NCI-H187 (cell line): ENCODE measurements at regions not wholly inside any gene's neighbourhood (a gene's known extent, or its start where the extent isn't known, plus 50 kb on each side); places are given as distances from the start of the nearest gene placed in this dataset.
"Not testable (repeated sequence)": the region's sequence is repeated elsewhere in the genome, so short reads cannot be mapped to it uniquely, and the experiment has no call there.

Experiments
- DNase-seq, 2 experiments: peaks; one replicate each; lab custom pipeline; 2025; lab: John Stamatoyannopoulos, UW

DNA sequence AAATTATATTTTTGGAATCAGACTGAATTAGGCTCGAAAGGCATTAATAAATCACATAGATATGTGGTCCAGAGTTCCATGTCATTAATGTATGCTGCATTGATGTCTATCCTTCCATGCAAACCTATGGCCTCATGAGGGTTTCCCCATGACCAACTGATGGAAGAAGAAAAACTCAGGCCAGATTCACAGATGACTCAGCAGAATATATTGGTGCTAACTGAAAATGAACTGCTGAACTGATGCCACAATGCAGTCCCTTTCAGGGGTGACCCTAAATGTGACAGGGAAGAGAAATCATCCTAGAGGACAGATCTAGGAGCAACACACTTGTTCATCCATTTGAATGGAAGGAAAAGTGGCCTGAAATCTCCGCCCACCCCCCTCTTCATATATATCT is 110.5 kb upstream of the KCND3 start:
- no peak for DNase-seq

DNA sequence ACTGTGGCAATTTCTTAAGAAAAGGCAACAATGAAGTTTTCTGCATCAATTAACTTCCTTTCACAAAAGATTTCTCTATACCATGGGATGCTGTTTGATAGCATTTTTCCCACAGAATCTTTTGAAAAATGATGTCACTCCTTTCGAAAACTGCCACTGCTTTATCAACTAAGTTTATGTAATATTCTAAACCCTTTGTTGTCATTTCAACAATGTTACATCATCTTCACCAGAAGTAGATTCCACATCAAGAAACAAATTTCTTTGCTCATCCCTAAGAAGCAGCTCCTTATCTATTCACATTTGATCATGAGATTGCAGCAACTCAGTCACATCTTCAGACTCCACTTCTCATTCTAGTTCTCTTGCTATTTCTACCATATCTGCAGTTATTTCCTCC is 116.1 kb upstream of the KCND3 start:
- DNase-seq: no peak

- DNase-seq: no peak
Observed at GRCh38 chr1:112110031-112110430, 120.6 kb upstream of the KCND3 start.

GRCh38 chr1:112111734-112112133 is 122.3 kb upstream of the KCND3 start:
- no peak for DNase-seq

DNA sequence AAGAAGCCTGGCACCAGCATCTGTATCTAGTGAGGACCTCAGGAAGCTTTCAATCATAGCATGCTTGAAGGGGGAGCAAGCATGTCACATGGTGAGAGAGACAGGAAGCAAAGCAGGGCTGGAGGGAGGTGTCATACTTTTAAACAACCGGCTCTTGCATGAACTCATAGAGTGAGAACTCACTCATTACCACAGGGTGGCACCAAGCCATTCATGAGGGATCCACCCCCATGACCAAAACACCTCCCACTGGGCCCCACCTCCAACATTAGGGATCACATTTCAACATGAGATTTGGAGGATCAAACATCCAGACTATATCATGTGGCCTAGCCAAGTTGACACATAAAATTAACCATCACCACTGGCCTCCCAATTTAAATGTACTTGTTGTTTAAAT is 125.1 kb upstream of the KCND3 start:
- no peak for DNase-seq

DNA sequence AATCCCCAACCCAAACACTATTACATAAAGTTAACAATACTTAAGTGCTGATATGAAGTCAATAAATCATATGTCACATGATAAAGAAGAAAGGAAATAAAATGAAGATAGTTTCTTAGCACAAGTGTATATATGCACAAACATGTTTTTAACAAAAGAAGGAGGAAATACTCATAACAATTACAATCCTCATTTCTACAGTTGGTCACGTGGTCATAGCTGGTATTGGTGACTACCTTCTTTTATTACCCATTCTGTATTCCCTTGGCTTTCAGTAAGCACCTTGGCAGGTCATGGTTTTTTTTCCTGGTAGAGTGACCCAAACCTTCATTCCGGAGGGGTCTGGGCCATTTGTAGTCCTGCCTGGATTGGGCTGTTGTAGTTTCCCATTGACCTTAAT is 137.1 kb upstream of the KCND3 start:
- DNase-seq: no peak

DNA sequence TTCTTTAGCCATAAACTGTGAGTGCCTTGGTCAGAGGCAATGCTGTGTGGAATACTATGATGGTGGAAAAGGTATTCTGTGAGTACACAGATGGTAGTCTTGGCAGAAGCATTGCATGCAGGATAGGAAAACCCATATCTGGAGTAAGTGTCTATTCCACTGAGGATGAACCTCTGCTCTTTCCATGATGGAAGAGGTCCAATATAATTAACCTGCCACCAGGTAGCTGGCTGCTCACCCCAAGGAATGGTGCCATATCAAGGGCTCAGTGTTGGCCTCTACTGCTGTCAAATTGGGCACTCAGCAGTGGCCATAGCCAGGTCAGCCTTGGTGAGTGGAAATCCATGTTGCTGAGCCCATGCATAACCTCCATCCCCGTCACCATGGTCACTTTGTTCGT is 138.1 kb upstream of the KCND3 start:
- DNase-seq: not testable (repeated sequence)

DNA sequence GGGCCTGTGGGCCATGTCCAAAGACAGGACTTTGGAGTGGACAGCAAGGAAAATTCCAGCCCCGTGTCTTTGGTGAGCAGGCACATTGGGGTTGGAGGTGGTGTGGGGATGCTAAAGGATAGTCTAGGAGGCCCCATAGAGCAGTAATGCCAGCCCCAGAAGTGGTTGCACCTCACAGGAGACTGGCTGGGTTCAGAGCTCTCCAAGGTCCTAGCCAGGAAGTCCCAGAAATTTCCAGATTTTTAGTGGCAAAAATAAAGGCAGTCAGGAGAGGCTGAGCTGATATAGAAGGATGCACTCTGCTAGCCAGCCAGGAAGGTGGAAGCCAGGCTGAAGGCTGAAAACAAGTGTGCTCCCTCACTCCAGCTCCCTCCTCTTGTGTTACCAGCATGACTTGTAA is 144.0 kb upstream of the KCND3 start:
- no peak for DNase-seq

DNA sequence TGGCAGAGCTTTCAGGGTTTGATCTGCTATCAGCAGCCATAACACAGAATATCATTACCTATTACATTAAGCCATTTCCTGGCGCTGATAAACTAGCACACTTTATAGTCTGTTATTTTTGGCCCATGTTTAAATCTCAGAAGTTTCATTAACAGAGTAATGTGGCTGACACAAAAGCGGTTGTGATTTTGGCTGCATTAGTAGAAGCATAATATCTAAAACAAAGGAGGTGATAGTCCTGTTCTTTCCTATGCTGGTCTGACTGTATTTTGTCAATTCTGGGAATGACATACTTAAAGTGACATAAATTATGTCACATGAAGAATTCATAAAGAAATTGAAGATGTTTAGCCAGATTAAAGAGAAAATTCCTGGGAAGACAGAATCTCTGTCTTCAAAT is 151.3 kb upstream of the KCND3 start:
- no peak for DNase-seq

- DNase-seq: no peak
Observed at GRCh38 chr1:112141301-112141700, 151.8 kb upstream of the KCND3 start.

- DNase-seq: no peak
Observed at GRCh38 chr1:112141923-112142322, 152.5 kb upstream of the KCND3 start.

DNA sequence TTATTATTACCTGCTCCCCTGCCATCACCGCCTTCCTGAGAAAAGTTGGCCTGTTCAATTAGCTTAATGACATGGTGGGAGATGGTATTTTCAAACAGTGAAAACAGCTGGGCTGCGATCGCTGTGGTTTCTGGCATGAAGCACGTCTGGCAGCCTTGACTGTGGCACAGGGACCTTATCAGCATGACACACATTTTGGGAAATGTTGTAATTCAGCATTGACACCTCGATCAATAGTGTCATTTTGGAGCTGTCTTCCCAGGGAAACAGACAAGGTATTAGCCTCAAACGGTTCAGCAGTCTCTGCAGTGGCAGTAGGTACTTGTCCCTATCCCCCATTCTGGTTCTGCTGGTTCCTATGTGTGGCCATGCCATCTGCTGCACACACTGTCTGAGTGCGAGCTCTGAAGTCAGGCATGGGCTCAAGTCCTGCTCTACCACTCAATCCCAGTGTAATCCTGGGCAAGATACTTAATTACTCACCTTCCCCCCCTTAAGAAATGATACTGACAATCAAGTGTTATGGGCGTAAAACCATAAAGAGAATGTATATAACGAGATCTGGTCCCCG is 154.5 kb upstream of the KCND3 start:
- DNase-seq: no peak

DNA sequence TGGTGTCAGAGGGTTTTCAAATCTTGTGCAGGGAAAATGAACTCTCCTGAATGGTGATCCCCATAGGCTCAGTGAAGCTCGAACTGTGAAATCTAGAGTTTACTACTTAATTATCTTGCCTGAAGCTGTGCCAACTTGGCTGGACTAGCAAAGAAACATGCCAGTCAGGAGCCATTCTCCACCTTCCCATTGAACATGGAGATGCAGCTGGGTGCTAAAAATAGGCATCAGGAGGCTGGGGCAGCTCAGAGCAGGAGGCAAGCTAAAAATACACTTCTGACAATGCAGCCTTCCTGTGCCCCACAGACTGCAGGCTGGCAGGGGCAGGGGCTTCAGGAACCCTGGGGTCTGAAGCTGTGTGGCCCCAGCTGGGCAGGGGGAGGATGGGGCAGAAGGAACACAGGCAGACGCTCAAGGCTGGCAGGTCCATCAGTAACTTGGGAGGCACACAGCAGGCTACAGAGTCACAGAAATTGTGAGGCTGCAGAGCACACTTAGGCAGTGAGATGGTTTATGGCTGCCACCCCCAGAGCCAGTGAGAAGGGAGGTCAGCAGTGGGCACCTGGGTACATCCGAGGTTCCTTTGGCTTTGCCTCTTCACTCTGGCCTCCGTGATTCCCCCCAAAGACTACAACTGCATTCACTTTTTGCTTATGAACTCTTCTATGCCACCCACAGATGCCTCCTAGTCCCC is 155.4 kb upstream of the KCND3 start:
- DNase-seq: no peak

GRCh38 chr1:112146201-112146715 is 156.8 kb upstream of the KCND3 start:
- no peak for DNase-seq

DNA sequence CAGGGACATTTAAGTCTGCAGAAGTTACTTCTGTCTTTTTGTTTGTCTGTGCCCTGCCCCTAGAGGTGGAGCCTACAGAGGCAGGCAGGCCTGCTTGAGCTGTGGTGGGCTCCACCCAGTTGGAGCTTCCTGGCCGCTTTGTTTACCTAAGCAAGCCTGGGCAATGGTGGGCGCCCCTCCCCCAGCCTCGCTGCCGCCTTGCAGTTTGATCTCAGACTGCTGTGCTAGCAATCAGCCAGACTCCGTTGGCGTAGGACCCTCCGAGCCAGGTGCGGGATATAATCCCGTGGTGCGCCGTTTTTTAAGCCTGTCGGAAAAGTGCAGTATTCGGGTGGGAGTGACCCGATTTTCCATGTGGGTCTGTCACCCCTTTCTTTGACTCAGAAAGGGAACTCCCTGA is 170.7 kb upstream of the KCND3 start:
- DNase-seq: not testable (repeated sequence)

DNA sequence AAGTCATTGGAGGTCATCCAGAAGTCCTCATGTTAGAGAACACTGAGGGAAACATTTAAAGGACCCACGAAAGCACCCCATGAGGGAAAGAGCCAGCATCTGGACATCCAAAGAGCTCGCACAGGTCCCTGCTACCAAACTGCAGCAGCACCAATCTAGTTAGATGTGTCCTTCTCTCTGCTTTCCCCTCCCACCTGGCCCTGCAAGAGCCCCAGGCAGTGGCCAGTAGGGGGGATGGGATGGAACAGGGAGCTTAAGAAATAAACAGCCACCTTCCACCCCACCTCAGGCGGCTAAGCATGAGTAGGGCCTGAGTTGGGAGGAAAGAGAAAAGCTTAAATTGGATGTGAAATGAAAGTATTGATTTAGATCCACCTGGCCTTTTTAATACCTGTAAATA is 175.9 kb upstream of the KCND3 start:
- no peak for DNase-seq

GRCh38 chr1:112169517-112169916 is 180.0 kb upstream of the KCND3 start:
- DNase-seq: no peak

- DNase-seq: no peak
Observed at GRCh38 chr1:112172294-112172882, 182.9 kb upstream of the KCND3 start.

- no peak for DNase-seq
Observed at GRCh38 chr1:112177314-112177713, 187.8 kb upstream of the KCND3 start.

DNA sequence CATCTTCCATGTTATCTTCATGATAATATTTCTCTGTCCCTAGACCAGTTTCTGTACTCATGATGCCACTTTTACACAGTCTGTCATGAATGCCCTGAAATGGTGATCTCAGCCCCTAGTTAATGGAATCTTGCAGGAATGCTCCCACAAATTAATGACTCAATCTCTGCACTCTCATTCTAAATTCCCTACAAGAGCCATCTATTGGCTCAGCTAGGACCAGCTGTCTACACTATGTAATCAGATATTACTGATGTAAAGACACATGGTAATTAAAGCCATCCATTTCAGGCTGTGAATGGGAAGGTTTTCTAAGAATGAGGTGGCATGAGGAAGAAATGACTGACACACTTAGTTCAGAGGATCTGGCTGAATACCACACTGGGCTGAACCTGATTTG is 199.1 kb upstream of the KCND3 start:
- DNase-seq: no peak

GRCh38 chr1:112196008-112196588 is 199.9 kb upstream of the CTTNBP2NL start:
- no peak for DNase-seq

DNA sequence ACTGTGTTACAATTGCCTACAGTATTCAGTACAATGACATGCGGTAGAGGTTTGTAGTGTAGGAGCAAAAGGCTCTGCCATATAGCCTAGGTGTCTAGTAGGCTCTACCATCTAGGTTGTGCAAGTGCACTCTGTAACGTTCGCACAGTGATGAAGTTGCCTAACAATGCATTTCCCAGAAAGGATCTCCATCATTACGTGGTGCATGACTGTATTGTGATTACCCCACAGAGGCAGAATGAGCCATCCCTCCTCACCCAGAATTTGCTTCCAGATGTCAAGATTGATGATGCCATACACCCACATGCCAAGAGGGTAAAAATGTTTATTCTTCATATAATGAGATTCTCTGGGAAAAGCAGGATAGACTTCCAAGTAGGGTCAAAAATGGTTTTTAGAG is 199.3 kb upstream of the CTTNBP2NL start:
- no peak for DNase-seq

DNA sequence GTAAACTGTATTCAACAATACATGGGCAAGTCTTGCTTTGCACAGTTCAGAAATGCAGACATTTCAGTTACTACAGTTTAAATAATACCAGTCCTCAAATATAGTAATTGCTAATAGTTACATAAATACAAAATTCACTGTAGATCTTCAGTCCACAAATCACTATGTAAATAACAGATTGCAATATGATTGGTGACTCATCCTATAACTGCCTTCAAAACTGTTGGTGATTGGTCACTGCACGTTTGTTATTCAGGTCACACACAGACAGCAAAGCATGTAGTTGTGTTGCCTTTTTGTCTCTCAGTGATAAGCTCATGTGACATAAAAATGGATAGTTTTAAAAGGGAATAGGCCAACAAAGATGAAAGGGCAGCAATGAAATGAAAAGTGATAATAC is 186.5 kb upstream of the CTTNBP2NL start:
- no peak for DNase-seq
